Stimulated activated naive B cell treated with anti-CD40 and anti-IgM and Interleukin-4, amounts not matched to agents 10 μg/mL and 1 μg/mL and 100 μg/mL, for 72 hours (primary cell): ENCODE measurements at regions not wholly inside any gene's neighbourhood (a gene's known extent, or its start where the extent isn't known, plus 50 kb on each side); places are given as distances from the start of the nearest gene placed in this dataset.

Experiments
- ATAC-seq, 2 donors: fragments of 150-1000 bp; cut with Tn5 transposase; replicated peaks; 2 replicates each; pipeline ENCODE4 v1.10.0; 2021; ENCODE audit warnings: moderate library complexity in 1 of 2
- DNase-seq: peaks from one replicate; pipeline ENCODE4 v3.0.0; 2021
- H3K27ac Mint-ChIP-seq: one replicate; pipeline ENCODE4 v1.8.0; 2022; ENCODE audit warnings: mild to moderate bottlenecking, mixed read lengths
- H3K27me3 Mint-ChIP-seq, 2 donors: one replicate each; pipeline ENCODE4 v1.8.0; 2022; ENCODE audit warnings: mixed read lengths in 2 of 2
- H3K36me3 Mint-ChIP-seq, 2 donors: one replicate each; pipeline ENCODE4 v1.8.0; 2022; ENCODE audit warnings: mixed read lengths in 2 of 2, mild to moderate bottlenecking in 1 of 2
- H3K4me1 Mint-ChIP-seq, 2 donors: one replicate each; pipeline ENCODE4 v1.8.0; 2022; ENCODE audit warnings: mixed read lengths in 2 of 2, mild to moderate bottlenecking in 1 of 2
- H3K4me3 Mint-ChIP-seq, 2 donors: one replicate each; pipeline ENCODE4 v1.8.0; 2022; ENCODE audit warnings: mild to moderate bottlenecking in 2 of 2, mixed read lengths in 2 of 2, moderate library complexity in 1 of 2
- H3K9me3 Mint-ChIP-seq, 2 donors: one replicate each; pipeline ENCODE4 v1.8.0; 2022; ENCODE audit warnings: mixed read lengths in 2 of 2, mild to moderate bottlenecking in 1 of 2

GRCh38 chr15:69812861-69813261 is 284.9 kb downstream of the TLE3 start:
- H3K4me3 Mint-ChIP-seq = no peak overlapping the region
- H3K27ac Mint-ChIP-seq = no peak overlapping the region
- peaks cover 0 to 2% of the 10 kb centered on the region in 2 donors for H3K9me3 Mint-ChIP-seq
- H3K36me3 Mint-ChIP-seq = no peaks in the 10 kb centered on the region
- H3K27me3 Mint-ChIP-seq = peaks cover 31 to 64% of the 10 kb centered on the region in 2 donors
- DNase-seq = no peak
- peaks cover 0 to 3% of the 10 kb centered on the region in 2 donors for H3K4me1 Mint-ChIP-seq
- ATAC-seq = no peak

GRCh38 chr15:69813881-69814280 is 283.8 kb downstream of the TLE3 start:
- Mint-ChIP-seq H3K4me1 (peaks cover 0 to 3% of the 10 kb centered on the region in 2 donors), H3K4me3 (no peak overlapping the region), H3K36me3 (no peaks in the 10 kb centered on the region), H3K27me3 (peaks cover 29 to 64% of the 10 kb centered on the region in 2 donors), H3K9me3 (peaks cover 0 to 2% of the 10 kb centered on the region in 2 donors), H3K27ac (no peak overlapping the region)
- DNase-seq (no peak), ATAC-seq (no peak)

DNA sequence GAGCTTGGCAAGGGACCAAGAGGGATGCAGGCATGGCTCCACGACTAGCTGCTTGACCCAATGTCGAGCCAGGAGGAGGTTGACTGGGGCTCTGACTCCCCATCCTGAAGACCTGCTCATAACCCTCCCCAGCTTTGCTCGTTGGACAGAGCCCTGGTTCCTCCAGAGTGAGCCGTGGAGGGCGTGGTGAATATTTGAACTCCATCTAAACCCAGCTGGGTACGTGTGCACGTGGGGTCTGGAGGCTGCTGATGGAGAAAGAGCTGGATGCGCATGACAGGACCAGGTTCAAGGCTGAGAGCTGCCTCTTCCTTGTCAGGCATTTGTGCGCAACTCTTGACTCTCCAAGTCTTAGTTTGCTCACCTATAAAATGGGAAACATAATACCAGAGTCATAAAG is 282.8 kb downstream of the TLE3 start:
- no peak overlapping the region for H3K27ac Mint-ChIP-seq
- no peaks in the 10 kb centered on the region for H3K36me3 Mint-ChIP-seq

GRCh38 chr15:69815793-69816192 is 281.9 kb downstream of the TLE3 start:
- ATAC-seq (no peak), DNase-seq (no peak)
- Mint-ChIP-seq H3K27ac (no peak overlapping the region), H3K36me3 (no peaks in the 10 kb centered on the region), H3K4me1 (peaks cover 0 to 3% of the 10 kb centered on the region in 2 donors), H3K9me3 (peaks cover 0 to 2% of the 10 kb centered on the region in 2 donors), H3K27me3 (peaks cover 32 to 58% of the 10 kb centered on the region in 2 donors), H3K4me3 (no peak overlapping the region)

More for the DNA sequence above, 282.8 kb downstream of the TLE3 start:
- no peak for ATAC-seq
- Mint-ChIP-seq H3K9me3 (peaks cover 0 to 2% of the 10 kb centered on the region in 2 donors), H3K27me3 (peaks cover 32 to 61% of the 10 kb centered on the region in 2 donors), H3K4me3 (no peak overlapping the region), H3K4me1 (peaks cover 0 to 3% of the 10 kb centered on the region in 2 donors)
- DNase-seq = no peak

GRCh38 chr15:69816522-69816921 is 281.2 kb downstream of the TLE3 start:
- H3K4me1 Mint-ChIP-seq = peaks cover 0 to 3% of the 10 kb centered on the region in 2 donors
- ATAC-seq = no peak
- no peak overlapping the region for H3K27ac Mint-ChIP-seq
- H3K9me3 Mint-ChIP-seq = peaks cover 0 to 2% of the 10 kb centered on the region in 2 donors
- H3K4me3 Mint-ChIP-seq = no peak overlapping the region
- H3K27me3 Mint-ChIP-seq = peaks cover 35 to 57% of the 10 kb centered on the region in 2 donors
- no peak for DNase-seq
- H3K36me3 Mint-ChIP-seq = no peaks in the 10 kb centered on the region

GRCh38 chr15:69818529-69818928 is 279.2 kb downstream of the TLE3 start:
- Mint-ChIP-seq H3K27ac (no peak overlapping the region), H3K27me3 (peaks cover 38 to 59% of the 10 kb centered on the region in 2 donors), H3K36me3 (no peaks in the 10 kb centered on the region), H3K4me1 (peaks cover 0 to 5% of the 10 kb centered on the region in 2 donors), H3K4me3 (no peak overlapping the region), H3K9me3 (no peaks in the 10 kb centered on the region)
- no peak for ATAC-seq
- no peak for DNase-seq

DNA sequence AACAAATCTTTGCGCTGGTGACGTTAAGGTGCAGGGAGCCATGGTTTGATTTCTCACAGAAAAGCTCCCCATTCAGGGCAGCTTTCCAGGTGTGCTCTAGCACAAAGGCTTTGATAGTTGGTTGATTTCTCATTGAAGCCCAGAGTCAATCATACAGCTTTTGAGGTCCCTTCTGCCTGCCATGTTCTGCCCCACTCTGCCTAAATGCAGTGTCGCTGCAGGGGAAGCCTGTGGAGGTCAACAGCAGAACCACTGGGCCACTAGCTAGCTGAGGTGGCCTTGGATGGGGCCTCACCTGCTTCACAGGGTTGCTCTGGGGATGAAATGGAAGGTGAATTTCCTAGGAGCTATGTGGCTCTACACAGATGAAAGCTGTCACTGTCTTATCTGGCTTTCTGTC is 278.3 kb downstream of the TLE3 start:
- Mint-ChIP-seq H3K36me3 (no peaks in the 10 kb centered on the region), H3K27ac (no peak overlapping the region)
- DNase-seq = no peak

GRCh38 chr15:69820819-69821218 is 276.9 kb downstream of the TLE3 start:
- peaks cover 30 to 54% of the 10 kb centered on the region in 2 donors for H3K27me3 Mint-ChIP-seq
- no peaks in the 10 kb centered on the region for H3K9me3 Mint-ChIP-seq
- H3K4me3 Mint-ChIP-seq = no peak overlapping the region
- no peak for DNase-seq
- ATAC-seq = no peak
- peaks cover 0 to 2% of the 10 kb centered on the region in 2 donors for H3K4me1 Mint-ChIP-seq
- no peaks in the 10 kb centered on the region for H3K36me3 Mint-ChIP-seq
- no peak overlapping the region for H3K27ac Mint-ChIP-seq

More for the DNA sequence above, 278.3 kb downstream of the TLE3 start:
- H3K4me3 Mint-ChIP-seq = no peak overlapping the region
- peaks cover 35 to 56% of the 10 kb centered on the region in 2 donors for H3K27me3 Mint-ChIP-seq
- H3K4me1 Mint-ChIP-seq = peaks cover 0 to 3% of the 10 kb centered on the region in 2 donors
- ATAC-seq = no peak
- H3K9me3 Mint-ChIP-seq = no peaks in the 10 kb centered on the region

GRCh38 chr15:69823223-69823907 is 274.4 kb downstream of the TLE3 start:
- Mint-ChIP-seq H3K36me3 (no peaks in the 10 kb centered on the region), H3K4me3 (no peak overlapping the region), H3K4me1 (peaks cover 0 to 2% of the 10 kb centered on the region in 2 donors), H3K9me3 (no peaks in the 10 kb centered on the region), H3K27me3 (peaks cover 24 to 47% of the 10 kb centered on the region in 2 donors), H3K27ac (no peak overlapping the region)
- ATAC-seq = no peak
- DNase-seq = no peak

GRCh38 chr15:69824075-69824876 is 273.4 kb downstream of the TLE3 start:
- H3K27ac Mint-ChIP-seq = no peak overlapping the region
- no peaks in the 10 kb centered on the region for H3K9me3 Mint-ChIP-seq
- DNase-seq (no peak), ATAC-seq (no peak)
- H3K36me3 Mint-ChIP-seq = no peaks in the 10 kb centered on the region
- H3K4me1 Mint-ChIP-seq = peaks cover 0 to 2% of the 10 kb centered on the region in 2 donors
- no peak overlapping the region for H3K4me3 Mint-ChIP-seq
- peaks cover 19 to 38% of the 10 kb centered on the region in 2 donors for H3K27me3 Mint-ChIP-seq

DNA sequence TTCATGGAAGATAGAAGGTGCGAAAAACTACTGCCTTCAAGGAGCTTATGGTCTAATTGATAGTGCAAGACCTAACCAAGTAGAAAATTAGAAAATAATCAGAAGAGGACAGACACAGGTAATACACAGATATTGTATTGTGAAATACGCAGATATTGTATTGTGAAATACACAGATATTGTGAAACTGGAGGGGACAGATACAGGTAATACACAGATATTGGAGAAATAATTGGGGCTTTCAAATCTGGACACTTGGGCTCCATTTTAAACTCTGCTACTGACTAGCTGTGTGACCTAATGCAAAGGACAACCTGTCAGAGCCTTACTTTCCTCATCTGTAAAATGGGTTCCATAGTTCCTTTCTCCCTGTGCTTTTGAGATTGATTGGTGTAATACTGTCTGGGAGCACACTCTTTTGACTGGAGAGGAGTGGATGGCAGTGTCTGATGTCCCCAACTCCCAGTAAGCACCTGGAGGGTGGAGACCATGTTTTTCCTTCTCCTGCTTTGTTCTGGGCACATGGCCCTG is 272.8 kb downstream of the TLE3 start:
- Mint-ChIP-seq H3K9me3 (no peaks in the 10 kb centered on the region), H3K4me1 (peaks cover 0 to 2% of the 10 kb centered on the region in 2 donors), H3K4me3 (no peak overlapping the region), H3K36me3 (no peaks in the 10 kb centered on the region), H3K27ac (no peak overlapping the region), H3K27me3 (peaks cover 19 to 44% of the 10 kb centered on the region in 2 donors)
- ATAC-seq (no peak), DNase-seq (no peak)

GRCh38 chr15:69825941-69826818 is 271.5 kb downstream of the TLE3 start:
- DNase-seq = no peak
- H3K27ac Mint-ChIP-seq = no peak overlapping the region

DNA sequence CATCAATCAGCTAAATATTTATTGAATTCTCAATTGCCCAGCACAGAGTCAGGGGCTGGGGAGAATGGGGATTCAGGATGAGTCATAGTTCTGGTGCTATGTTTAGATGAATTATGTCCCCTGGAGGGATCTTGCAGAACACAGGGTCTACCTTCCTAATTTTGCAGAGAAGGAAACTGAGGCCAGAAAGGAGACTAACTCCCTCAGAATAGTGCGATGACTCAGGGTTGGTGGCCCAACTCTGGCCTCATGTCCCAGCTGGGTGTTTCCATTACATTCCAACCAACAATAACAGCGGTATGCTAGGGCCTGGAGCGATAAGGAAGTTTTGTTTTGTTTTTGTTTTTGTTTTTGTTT is 270.9 kb downstream of the TLE3 start:
- no peak for ATAC-seq
- Mint-ChIP-seq H3K27me3 (peaks cover 16 to 42% of the 10 kb centered on the region in 2 donors), H3K36me3 (no peaks in the 10 kb centered on the region), H3K9me3 (no peaks in the 10 kb centered on the region), H3K4me1 (peaks cover 0 to 2% of the 10 kb centered on the region in 2 donors), H3K4me3 (no peak overlapping the region), H3K27ac (no peak overlapping the region)
- DNase-seq = no peak

More at GRCh38 chr15:69825941-69826818, 271.5 kb downstream of the TLE3 start:
- Mint-ChIP-seq H3K36me3 (no peaks in the 10 kb centered on the region), H3K4me3 (no peak overlapping the region), H3K9me3 (no peaks in the 10 kb centered on the region), H3K27me3 (peaks cover 19 to 46% of the 10 kb centered on the region in 2 donors), H3K4me1 (peaks cover 0 to 2% of the 10 kb centered on the region in 2 donors)
- no peak for ATAC-seq

DNA sequence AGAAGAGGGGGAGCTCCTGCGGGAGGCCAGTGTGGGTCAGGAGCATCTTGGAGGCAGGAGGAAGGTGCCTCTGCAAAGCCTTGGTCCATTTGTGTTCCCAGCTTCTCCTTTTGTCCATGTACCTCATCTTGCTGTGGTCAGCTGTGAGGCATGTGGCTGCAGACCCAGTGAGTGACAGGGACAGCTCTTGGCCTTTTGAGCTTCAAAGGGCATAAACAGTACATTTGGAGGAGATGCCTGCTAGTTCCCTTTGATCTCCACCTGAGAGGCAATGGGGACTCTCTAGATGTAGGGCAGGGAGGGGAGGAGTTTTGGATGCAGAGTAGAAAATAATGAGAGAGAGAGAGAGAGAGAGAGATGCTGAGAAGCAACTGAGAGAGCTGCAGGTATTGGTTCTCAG is 270.0 kb downstream of the TLE3 start:
- Mint-ChIP-seq H3K27me3 (peaks cover 16 to 40% of the 10 kb centered on the region in 2 donors), H3K4me3 (no peak overlapping the region), H3K27ac (no peak overlapping the region), H3K9me3 (no peaks in the 10 kb centered on the region), H3K36me3 (no peaks in the 10 kb centered on the region), H3K4me1 (no peaks in the 10 kb centered on the region)
- DNase-seq (no peak), ATAC-seq (no peak)
